ENCODE measurements at regions not wholly inside any gene's neighbourhood (a gene's known extent, or its start where the extent isn't known, plus 50 kb on each side); places are given as distances from the start of the nearest gene placed in this dataset.

- no peak for TF ChIP-seq CTCF (IDR thresholded peaks at IDR 0.05)
Measured at GRCh38 chr12:46960681-46961080, 118.7 kb upstream of the PCED1B start.

DNA sequence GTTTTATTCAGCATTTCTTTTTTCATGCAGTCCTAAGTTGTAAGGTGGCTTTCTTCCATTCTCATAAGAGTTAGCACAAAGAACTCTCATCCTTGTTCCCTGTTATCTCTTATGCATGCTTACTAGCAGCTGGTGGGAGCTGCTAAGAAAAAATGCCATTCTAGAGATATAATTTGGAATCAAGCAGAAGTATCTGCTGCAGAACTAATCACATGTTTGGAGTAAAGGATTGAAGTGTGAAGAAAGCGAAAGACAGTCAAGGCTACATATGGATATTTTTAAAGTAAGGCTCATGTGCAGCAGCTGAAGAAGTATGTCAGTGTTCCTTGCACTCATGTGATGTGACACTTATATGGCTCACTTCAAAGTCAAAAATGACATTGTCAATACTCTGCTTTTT is 116.2 kb upstream of the PCED1B start:
- TF ChIP-seq CTCF (IDR thresholded peaks at IDR 0.05), result no peak

- TF ChIP-seq CTCF (IDR thresholded peaks at IDR 0.05), result no peak
Measured at GRCh38 chr12:46963977-46964971, 115.1 kb upstream of the PCED1B start.

GRCh38 chr12:46965137-46965536 is 114.3 kb upstream of the PCED1B start:
- TF ChIP-seq CTCF (IDR thresholded peaks at IDR 0.05), result no peak

GRCh38 chr12:46965880-46966279 is 113.5 kb upstream of the PCED1B start:
- TF ChIP-seq CTCF (IDR thresholded peaks at IDR 0.05), result no peak

DNA sequence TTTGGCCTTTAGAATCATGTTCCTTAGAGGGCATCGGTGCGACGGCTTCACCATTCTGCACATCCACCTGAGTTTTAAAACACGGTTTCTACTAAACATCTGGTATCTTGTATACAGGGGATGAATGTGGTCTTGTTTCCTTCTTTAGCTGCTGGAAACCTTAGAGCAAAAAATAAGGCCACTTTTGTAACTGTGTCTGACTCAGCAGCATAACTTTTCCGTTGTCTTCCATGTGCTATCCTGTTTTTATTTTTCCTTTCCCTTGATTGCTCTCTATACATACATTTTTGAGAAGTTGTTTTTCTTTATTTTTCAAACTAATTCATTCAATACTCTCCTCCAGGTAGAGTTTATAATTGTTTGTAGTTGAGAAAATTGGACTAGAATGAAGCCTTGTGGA is 108.8 kb upstream of the PCED1B start:
- TF ChIP-seq CTCF (IDR thresholded peaks at IDR 0.05), result no peak

- no peak for TF ChIP-seq CTCF (IDR thresholded peaks at IDR 0.05)
Measured at GRCh38 chr12:46977871-46978375, 101.5 kb upstream of the PCED1B start.
